ENCODE measurements at regions not wholly inside any gene's neighbourhood (a gene's known extent, or its start where the extent isn't known, plus 50 kb on each side); places are given as distances from the start of the nearest gene placed in this dataset.

- TF ChIP-seq ZNF670 (CRISPR knock-in tag; IDR thresholded peaks at IDR 0.05; ENCODE audit: borderline replicate concordance) (no peak), ZNF703 (CRISPR knock-in tag; IDR thresholded peaks at IDR 0.05; ENCODE audit: borderline replicate concordance) (no peak), HMGXB3 (CRISPR knock-in tag; IDR thresholded peaks at IDR 0.05; ENCODE audit: borderline replicate concordance) (no peak), IKZF1 (IDR thresholded peaks at IDR 0.05) (no peak), SKIL (CRISPR knock-in tag; IDR thresholded peaks at IDR 0.05; ENCODE audit: borderline replicate concordance) (no peak), ZNF556 (CRISPR knock-in tag; IDR thresholded peaks at IDR 0.05; ENCODE audit: borderline replicate concordance) (no peak), ZNF331 (CRISPR knock-in tag; IDR thresholded peaks at IDR 0.05) (0 out of 2 replicates have a peak, but pooled peaks have one; percentile 22), TOE1 (CRISPR knock-in tag; IDR thresholded peaks at IDR 0.05) (no peak), GZF1 (CRISPR knock-in tag; IDR thresholded peaks at IDR 0.05) (no peak), POGZ (CRISPR knock-in tag; IDR thresholded peaks at IDR 0.05) (no peak), RARA (CRISPR knock-in tag; IDR thresholded peaks at IDR 0.05) (no peak), ZNF225 (CRISPR knock-in tag; IDR thresholded peaks at IDR 0.05) (no peak), KLF16 (CRISPR knock-in tag; IDR thresholded peaks at IDR 0.05) (peak in 1 of 2 experiments; percentile 24; a peak in 1 of 4 replicates), ZNF274 (CRISPR knock-in tag; IDR thresholded peaks at IDR 0.05) (no peak)
- TF ChIP-seq, protein P1, sequence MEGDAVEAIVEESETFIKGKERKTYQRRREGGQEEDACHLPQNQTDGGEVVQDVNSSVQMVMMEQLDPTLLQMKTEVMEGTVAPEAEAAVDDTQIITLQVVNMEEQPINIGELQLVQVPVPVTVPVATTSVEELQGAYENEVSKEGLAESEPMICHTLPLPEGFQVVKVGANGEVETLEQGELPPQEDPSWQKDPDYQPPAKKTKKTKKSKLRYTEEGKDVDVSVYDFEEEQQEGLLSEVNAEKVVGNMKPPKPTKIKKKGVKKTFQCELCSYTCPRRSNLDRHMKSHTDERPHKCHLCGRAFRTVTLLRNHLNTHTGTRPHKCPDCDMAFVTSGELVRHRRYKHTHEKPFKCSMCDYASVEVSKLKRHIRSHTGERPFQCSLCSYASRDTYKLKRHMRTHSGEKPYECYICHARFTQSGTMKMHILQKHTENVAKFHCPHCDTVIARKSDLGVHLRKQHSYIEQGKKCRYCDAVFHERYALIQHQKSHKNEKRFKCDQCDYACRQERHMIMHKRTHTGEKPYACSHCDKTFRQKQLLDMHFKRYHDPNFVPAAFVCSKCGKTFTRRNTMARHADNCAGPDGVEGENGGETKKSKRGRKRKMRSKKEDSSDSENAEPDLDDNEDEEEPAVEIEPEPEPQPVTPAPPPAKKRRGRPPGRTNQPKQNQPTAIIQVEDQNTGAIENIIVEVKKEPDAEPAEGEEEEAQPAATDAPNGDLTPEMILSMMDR (CRISPR knock-in tag; IDR thresholded peaks at IDR 0.05), result no peak
- TF ChIP-seq, protein P2, sequence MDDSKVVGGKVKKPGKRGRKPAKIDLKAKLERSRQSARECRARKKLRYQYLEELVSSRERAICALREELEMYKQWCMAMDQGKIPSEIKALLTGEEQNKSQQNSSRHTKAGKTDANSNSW (CRISPR knock-in tag; IDR thresholded peaks at IDR 0.05; ENCODE audit: borderline replicate concordance), result no peak
- TF ChIP-seq, protein P3, sequence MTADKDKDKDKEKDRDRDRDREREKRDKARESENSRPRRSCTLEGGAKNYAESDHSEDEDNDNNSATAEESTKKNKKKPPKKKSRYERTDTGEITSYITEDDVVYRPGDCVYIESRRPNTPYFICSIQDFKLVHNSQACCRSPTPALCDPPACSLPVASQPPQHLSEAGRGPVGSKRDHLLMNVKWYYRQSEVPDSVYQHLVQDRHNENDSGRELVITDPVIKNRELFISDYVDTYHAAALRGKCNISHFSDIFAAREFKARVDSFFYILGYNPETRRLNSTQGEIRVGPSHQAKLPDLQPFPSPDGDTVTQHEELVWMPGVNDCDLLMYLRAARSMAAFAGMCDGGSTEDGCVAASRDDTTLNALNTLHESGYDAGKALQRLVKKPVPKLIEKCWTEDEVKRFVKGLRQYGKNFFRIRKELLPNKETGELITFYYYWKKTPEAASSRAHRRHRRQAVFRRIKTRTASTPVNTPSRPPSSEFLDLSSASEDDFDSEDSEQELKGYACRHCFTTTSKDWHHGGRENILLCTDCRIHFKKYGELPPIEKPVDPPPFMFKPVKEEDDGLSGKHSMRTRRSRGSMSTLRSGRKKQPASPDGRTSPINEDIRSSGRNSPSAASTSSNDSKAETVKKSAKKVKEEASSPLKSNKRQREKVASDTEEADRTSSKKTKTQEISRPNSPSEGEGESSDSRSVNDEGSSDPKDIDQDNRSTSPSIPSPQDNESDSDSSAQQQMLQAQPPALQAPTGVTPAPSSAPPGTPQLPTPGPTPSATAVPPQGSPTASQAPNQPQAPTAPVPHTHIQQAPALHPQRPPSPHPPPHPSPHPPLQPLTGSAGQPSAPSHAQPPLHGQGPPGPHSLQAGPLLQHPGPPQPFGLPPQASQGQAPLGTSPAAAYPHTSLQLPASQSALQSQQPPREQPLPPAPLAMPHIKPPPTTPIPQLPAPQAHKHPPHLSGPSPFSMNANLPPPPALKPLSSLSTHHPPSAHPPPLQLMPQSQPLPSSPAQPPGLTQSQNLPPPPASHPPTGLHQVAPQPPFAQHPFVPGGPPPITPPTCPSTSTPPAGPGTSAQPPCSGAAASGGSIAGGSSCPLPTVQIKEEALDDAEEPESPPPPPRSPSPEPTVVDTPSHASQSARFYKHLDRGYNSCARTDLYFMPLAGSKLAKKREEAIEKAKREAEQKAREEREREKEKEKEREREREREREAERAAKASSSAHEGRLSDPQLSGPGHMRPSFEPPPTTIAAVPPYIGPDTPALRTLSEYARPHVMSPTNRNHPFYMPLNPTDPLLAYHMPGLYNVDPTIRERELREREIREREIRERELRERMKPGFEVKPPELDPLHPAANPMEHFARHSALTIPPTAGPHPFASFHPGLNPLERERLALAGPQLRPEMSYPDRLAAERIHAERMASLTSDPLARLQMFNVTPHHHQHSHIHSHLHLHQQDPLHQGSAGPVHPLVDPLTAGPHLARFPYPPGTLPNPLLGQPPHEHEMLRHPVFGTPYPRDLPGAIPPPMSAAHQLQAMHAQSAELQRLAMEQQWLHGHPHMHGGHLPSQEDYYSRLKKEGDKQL (CRISPR knock-in tag; IDR thresholded peaks at IDR 0.05; ENCODE audit: low read depth), result no peak
Observed at GRCh38 chr9:86406366-86406765, 52.2 kb upstream of the TUT7 start (continued).

All from HepG2 (cell line).